ENCODE measurements at regions not wholly inside any gene's neighbourhood (a gene's known extent, or its start where the extent isn't known, plus 50 kb on each side); places are given as distances from the start of the nearest gene placed in this dataset.

DNA sequence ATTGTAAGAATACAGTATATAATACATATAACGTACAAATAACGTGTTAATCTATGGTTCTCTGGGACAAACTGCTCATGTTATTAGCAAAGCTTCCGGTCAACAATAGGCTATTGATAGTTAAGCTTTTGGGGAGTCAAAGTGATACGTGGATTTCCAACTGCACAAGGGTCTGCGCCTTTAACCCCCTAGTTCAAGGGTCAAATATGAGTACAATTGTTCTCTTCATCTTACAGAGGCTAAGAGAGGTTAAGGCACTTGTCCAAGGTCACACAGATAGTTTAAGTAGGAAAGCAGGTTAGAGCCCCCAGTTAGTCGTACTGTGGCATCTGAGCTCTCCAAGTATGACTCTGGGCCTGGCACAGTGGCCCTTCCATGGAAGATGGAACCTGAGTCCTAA is 204.3 kb upstream of the KRR1 start:
- TF ChIP-seq FOXM1 (IDR thresholded peaks at IDR 0.05; ENCODE audit: low read depth) = no peak
- TF ChIP-seq, protein P1, sequence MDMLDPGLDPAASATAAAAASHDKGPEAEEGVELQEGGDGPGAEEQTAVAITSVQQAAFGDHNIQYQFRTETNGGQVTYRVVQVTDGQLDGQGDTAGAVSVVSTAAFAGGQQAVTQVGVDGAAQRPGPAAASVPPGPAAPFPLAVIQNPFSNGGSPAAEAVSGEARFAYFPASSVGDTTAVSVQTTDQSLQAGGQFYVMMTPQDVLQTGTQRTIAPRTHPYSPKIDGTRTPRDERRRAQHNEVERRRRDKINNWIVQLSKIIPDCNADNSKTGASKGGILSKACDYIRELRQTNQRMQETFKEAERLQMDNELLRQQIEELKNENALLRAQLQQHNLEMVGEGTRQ (IDR thresholded peaks at IDR 0.05; ENCODE audit: borderline replicate concordance, low read depth, low read length) = no peak
- no peak for TF ChIP-seq YY1 (IDR thresholded peaks at IDR 0.05; ENCODE audit: low read depth)
- TF ChIP-seq, protein P2, sequence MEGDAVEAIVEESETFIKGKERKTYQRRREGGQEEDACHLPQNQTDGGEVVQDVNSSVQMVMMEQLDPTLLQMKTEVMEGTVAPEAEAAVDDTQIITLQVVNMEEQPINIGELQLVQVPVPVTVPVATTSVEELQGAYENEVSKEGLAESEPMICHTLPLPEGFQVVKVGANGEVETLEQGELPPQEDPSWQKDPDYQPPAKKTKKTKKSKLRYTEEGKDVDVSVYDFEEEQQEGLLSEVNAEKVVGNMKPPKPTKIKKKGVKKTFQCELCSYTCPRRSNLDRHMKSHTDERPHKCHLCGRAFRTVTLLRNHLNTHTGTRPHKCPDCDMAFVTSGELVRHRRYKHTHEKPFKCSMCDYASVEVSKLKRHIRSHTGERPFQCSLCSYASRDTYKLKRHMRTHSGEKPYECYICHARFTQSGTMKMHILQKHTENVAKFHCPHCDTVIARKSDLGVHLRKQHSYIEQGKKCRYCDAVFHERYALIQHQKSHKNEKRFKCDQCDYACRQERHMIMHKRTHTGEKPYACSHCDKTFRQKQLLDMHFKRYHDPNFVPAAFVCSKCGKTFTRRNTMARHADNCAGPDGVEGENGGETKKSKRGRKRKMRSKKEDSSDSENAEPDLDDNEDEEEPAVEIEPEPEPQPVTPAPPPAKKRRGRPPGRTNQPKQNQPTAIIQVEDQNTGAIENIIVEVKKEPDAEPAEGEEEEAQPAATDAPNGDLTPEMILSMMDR (IDR thresholded peaks at IDR 0.05) = no peak
- no peak for TF ChIP-seq JUND (IDR thresholded peaks at IDR 0.05)
- TF ChIP-seq RXRA (IDR thresholded peaks at IDR 0.05; ENCODE audit: borderline replicate concordance, low read depth) = no peak
- no peak for TF ChIP-seq GABPA (IDR thresholded peaks at IDR 0.05; ENCODE audit: low read depth)
- TF ChIP-seq, protein P3, sequence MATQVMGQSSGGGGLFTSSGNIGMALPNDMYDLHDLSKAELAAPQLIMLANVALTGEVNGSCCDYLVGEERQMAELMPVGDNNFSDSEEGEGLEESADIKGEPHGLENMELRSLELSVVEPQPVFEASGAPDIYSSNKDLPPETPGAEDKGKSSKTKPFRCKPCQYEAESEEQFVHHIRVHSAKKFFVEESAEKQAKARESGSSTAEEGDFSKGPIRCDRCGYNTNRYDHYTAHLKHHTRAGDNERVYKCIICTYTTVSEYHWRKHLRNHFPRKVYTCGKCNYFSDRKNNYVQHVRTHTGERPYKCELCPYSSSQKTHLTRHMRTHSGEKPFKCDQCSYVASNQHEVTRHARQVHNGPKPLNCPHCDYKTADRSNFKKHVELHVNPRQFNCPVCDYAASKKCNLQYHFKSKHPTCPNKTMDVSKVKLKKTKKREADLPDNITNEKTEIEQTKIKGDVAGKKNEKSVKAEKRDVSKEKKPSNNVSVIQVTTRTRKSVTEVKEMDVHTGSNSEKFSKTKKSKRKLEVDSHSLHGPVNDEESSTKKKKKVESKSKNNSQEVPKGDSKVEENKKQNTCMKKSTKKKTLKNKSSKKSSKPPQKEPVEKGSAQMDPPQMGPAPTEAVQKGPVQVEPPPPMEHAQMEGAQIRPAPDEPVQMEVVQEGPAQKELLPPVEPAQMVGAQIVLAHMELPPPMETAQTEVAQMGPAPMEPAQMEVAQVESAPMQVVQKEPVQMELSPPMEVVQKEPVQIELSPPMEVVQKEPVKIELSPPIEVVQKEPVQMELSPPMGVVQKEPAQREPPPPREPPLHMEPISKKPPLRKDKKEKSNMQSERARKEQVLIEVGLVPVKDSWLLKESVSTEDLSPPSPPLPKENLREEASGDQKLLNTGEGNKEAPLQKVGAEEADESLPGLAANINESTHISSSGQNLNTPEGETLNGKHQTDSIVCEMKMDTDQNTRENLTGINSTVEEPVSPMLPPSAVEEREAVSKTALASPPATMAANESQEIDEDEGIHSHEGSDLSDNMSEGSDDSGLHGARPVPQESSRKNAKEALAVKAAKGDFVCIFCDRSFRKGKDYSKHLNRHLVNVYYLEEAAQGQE (IDR thresholded peaks at IDR 0.05; ENCODE audit: low read depth, low read length) = no peak
- TF ChIP-seq TAF1 (IDR thresholded peaks at IDR 0.05; ENCODE audit: borderline replicate concordance, low read depth, low read length) = no peak
- TF ChIP-seq, protein P4, sequence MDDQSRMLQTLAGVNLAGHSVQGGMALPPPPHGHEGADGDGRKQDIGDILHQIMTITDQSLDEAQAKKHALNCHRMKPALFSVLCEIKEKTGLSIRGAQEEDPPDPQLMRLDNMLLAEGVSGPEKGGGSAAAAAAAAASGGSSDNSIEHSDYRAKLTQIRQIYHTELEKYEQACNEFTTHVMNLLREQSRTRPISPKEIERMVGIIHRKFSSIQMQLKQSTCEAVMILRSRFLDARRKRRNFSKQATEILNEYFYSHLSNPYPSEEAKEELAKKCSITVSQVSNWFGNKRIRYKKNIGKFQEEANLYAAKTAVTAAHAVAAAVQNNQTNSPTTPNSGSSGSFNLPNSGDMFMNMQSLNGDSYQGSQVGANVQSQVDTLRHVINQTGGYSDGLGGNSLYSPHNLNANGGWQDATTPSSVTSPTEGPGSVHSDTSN (IDR thresholded peaks at IDR 0.05) = no peak
- TF ChIP-seq EP300 (IDR thresholded peaks at IDR 0.05; ENCODE audit: borderline replicate concordance in 1 of 2, low read depth in 1 of 2, low read length in 1 of 2) = no peak
- TF ChIP-seq RCOR1 (IDR thresholded peaks at IDR 0.05; ENCODE audit: low read length) = no peak
- TF ChIP-seq, protein P5, sequence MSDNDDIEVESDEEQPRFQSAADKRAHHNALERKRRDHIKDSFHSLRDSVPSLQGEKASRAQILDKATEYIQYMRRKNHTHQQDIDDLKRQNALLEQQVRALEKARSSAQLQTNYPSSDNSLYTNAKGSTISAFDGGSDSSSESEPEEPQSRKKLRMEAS (IDR thresholded peaks at IDR 0.05; ENCODE audit: low read depth) = no peak
- no peak for TF ChIP-seq FOSL2 (IDR thresholded peaks at IDR 0.05; ENCODE audit: borderline replicate concordance, low read depth)
